IPS-15b (cell line): ENCODE measurements at regions not wholly inside any gene's neighbourhood (a gene's known extent, or its start where the extent isn't known, plus 50 kb on each side); places are given as distances from the start of the nearest gene placed in this dataset.

Source experiments
- H3K27me3 ChIP-seq: one replicate; pipeline ENCODE4 v1.6.1; 2013; ENCODE audit warnings: low read length; ENCODE audit not compliant: control insufficient read depth, insufficient read depth
- H3K36me3 ChIP-seq: one replicate; pipeline ENCODE4 v1.6.1; 2013; ENCODE audit warnings: low read length; ENCODE audit not compliant: control insufficient read depth, insufficient read depth
- H3K4me1 ChIP-seq: one replicate; pipeline ENCODE4 v1.6.1; 2013; ENCODE audit warnings: mild to moderate bottlenecking, low read length; ENCODE audit not compliant: control insufficient read depth, insufficient read depth
- H3K4me3 ChIP-seq: one replicate; pipeline ENCODE4 v1.5.1; 2013; ENCODE audit warnings: low read depth, low read length
- H3K9ac ChIP-seq: one replicate; pipeline ENCODE4 v1.6.1; 2013; ENCODE audit warnings: low read depth, mild to moderate bottlenecking, low read length
- H3K9me3 ChIP-seq: one replicate; pipeline ENCODE4 v1.6.1; 2013; ENCODE audit warnings: mild to moderate bottlenecking, low read length; ENCODE audit not compliant: control insufficient read depth, insufficient read depth

DNA sequence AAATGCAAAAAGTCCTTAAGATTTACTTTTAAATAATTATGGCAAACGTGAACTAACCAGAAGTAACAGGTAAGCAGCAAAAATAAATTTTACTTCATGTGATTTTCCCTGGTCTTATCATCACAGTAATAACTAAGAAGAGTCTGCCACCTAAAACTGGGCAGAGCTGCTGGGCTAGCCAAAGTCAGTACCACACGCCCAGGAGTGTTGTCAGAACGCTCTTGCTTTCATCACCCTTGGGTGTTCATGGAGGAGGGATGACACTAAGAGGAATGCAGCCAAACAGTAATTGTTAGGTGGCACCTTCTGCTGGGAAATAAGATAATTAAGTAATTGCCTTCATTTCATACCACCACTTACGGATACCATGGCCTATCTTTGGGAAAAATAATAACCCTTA is 92.0 kb upstream of the NEUROD1 start:
- H3K4me1 ChIP-seq = no peaks in the 10 kb centered on the region
- H3K9ac ChIP-seq = no peak overlapping the region
- H3K4me3 ChIP-seq = no peak overlapping the region
- no peaks in the 10 kb centered on the region for H3K36me3 ChIP-seq
- no peaks in the 10 kb centered on the region for H3K9me3 ChIP-seq
- no peaks in the 10 kb centered on the region for H3K27me3 ChIP-seq

DNA sequence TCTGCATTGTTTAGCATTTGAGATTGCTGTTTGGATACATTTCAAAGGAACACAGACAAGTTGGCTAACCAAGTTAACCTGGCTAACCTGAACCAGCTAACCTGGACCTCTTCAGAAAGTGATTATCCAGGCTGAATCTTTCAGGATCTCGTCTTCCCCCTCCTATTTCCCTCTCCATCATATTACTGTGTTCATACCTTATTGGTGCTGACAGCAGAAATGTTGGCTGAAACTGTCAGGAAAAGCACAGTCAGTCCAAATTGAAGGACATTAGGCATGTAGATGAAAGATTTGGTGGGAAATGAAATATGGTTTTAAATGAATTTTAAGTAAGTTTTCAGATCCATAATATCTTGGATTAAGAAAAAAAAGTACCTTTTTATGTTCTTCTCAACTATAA is 92.5 kb upstream of the NEUROD1 start:
- H3K9ac ChIP-seq = no peak overlapping the region
- H3K4me3 ChIP-seq = no peak overlapping the region
- no peaks in the 10 kb centered on the region for H3K36me3 ChIP-seq
- no peaks in the 10 kb centered on the region for H3K4me1 ChIP-seq
- H3K27me3 ChIP-seq = no peaks in the 10 kb centered on the region
- H3K9me3 ChIP-seq = no peaks in the 10 kb centered on the region

DNA sequence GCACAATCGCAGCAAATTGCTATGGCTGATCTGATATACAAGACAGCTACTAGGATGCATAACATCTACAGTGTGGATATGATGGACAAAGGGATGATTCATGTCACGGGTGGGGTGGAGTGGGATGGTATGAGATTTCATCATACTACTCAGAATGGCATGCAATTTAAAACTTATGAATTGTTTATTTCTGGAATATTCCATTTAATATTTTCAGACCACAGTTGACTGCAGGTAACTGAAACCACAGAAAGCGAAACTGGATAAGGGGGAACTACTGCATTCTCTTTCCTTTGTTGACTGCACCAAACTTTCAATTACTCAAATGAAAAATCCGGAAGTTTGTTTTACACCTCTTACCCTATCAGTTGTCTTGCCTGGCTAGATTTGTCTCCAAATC is 94.4 kb upstream of the NEUROD1 start:
- H3K9ac ChIP-seq = no peak overlapping the region
- H3K36me3 ChIP-seq = no peaks in the 10 kb centered on the region
- no peaks in the 10 kb centered on the region for H3K4me1 ChIP-seq
- no peaks in the 10 kb centered on the region for H3K27me3 ChIP-seq
- H3K9me3 ChIP-seq = no peaks in the 10 kb centered on the region
- H3K4me3 ChIP-seq = no peak overlapping the region

DNA sequence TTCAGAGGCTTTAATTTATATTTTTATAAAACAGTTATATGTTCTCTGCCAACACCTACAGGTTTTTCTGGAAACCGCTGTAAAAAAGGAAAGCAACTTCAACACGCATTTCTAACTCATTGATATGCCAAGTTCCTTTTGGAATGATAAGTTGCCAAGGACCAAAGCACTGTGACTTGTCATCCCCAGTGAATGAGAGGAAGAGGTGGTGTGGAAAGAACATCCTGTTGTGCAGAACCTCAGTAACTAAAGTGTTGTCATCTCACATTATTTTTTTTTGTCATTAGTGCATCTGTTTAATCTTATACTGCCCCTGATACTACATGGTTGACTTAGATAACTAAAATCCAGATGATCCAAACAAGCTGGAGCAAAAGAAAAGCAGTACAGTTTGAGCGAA is 96.0 kb upstream of the NEUROD1 start:
- H3K9me3 ChIP-seq = no peaks in the 10 kb centered on the region
- H3K9ac ChIP-seq = no peak overlapping the region
- no peaks in the 10 kb centered on the region for H3K27me3 ChIP-seq
- no peaks in the 10 kb centered on the region for H3K36me3 ChIP-seq
- H3K4me3 ChIP-seq = no peak overlapping the region
- no peaks in the 10 kb centered on the region for H3K4me1 ChIP-seq

DNA sequence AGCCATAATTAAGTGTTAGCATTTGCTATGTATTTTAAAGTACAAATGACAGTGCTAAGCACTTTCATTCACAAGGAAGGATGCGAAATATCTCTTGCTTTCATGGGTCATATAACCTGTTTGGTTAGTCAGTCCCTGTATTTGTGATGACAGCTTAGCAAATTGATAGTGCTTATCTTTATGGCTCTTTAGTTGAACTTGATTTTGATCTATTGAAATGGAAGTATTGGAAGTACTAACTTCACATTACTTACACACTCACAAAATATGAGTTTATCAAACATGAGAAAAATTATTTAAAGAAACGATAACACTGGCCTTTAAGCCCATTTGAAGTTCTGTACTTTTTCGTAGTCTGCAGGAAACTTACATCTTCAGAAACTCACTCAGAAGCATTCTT is 97.4 kb upstream of the NEUROD1 start:
- Histone ChIP-seq H3K9ac (no peak overlapping the region), H3K4me1 (no peaks in the 10 kb centered on the region), H3K9me3 (no peaks in the 10 kb centered on the region), H3K36me3 (no peaks in the 10 kb centered on the region), H3K4me3 (no peak overlapping the region), H3K27me3 (no peaks in the 10 kb centered on the region)

DNA sequence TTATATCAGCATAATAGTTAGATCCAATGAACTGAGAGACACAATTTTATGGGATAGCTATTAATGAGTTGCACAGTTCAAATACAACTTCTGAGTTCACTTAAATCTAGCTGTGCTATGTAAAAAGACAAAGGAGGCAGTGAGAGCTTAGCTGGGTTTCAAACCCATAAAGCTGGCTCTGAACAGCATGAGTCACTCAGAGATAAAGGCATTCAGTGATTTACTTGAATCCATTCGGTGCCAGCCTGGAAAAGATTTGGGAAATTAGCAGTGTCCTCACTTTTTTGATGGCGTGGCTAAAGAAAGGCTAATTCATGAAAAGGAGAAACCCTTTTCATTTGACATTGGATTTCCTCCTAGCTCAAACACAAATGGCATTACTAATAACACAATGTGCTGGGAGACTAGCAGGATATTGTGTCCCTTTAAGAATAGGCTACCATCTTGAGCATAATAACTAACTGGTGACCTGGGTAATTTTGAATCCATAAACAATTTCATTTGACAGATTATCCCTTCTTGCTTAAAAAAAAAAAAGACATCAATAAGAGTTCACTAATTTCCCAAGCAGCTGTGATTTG is 98.4 kb upstream of the NEUROD1 start:
- no peaks in the 10 kb centered on the region for H3K4me1 ChIP-seq
- no peaks in the 10 kb centered on the region for H3K9me3 ChIP-seq
- no peak overlapping the region for H3K9ac ChIP-seq
- no peaks in the 10 kb centered on the region for H3K36me3 ChIP-seq
- no peaks in the 10 kb centered on the region for H3K27me3 ChIP-seq
- no peak overlapping the region for H3K4me3 ChIP-seq

DNA sequence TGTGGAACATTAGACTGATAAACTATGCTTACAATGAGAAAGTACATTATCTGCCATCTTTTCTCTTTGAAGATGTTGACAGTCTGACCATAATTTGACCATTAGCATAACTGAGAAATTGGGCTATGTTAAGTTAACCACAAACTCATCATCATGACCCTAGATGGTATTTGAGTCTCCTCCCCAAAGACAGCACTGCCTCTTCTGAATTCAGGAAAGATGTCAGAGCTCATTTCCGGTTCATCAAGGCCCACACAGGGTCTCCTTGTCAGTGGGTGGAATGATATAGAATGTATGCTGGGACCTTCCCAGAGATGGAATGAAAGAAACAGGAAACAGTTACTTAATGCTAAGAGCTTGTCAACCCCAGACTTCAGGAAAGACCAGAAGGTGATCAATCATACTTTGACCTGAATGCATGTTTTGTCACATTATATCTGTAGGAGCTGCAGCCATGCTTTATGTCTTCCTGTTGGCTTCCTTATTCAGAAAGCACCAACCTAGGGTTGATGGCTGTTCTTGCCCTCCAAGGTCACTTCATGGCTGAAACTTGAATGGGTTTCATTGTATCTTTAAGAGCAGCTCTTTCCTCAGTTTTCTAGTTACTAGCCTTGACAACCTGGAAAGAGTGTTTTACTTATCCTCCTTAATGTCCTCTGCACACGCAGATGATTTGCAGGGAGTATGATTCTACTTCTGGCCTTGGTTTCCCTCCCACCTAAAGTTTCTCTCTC is 99.1 kb upstream of the NEUROD1 start:
- no peak overlapping the region for H3K4me3 ChIP-seq
- no peak overlapping the region for H3K9ac ChIP-seq
- H3K9me3 ChIP-seq = no peaks in the 10 kb centered on the region
- H3K27me3 ChIP-seq = no peaks in the 10 kb centered on the region
- no peaks in the 10 kb centered on the region for H3K4me1 ChIP-seq
- no peaks in the 10 kb centered on the region for H3K36me3 ChIP-seq

DNA sequence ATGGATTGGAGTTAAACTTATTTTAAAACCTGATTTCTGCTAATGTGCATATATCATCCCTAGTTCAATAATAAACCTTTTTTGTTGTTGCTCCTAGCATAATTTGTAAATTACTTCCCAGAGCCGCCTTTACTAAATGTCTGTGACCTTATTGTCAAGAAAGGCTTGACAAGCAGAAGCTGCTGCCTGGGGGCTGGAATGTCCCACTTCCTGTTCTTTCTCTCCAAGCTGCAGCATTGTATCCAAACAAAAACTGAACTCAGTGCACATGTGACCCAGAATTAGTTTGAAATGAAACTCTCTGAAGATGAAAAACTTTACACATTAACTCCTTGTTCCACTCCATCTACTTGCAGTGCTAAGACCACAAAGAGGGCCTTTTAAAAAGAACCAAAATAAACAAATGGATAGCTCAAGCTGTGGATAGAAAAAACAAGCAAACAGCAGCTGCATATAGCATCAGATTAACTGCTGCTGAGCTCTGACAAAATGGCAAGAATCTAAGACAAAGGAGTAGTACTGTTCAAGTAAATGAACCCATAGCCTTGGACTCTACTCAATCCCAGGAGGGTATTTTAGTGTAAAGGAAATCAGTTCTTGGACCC is 99.8 kb upstream of the NEUROD1 start:
- no peak overlapping the region for H3K4me3 ChIP-seq
- H3K4me1 ChIP-seq = no peaks in the 10 kb centered on the region
- no peaks in the 10 kb centered on the region for H3K27me3 ChIP-seq
- no peaks in the 10 kb centered on the region for H3K9me3 ChIP-seq
- H3K9ac ChIP-seq = no peak overlapping the region
- no peaks in the 10 kb centered on the region for H3K36me3 ChIP-seq

DNA sequence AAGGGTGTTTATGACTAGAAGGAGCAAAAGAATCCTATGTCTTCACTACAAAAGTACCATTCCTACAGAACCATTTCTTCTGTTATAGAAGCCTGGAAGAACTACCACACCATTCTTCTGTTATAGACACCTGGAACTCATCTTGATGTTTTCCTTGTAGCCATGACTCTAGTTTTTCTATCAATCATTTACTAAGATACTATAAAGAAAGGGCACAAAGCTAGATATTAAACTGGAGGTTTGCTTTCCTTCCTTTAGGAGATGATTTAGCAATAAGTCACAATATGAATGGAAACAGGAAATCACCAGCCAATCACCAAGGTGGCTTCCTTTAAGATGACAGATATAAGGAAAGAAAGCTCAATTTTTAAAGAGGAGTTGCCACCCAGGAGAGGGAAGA is 100.3 kb upstream of the NEUROD1 start:
- Histone ChIP-seq H3K9ac (no peak overlapping the region), H3K4me3 (no peak overlapping the region)

DNA sequence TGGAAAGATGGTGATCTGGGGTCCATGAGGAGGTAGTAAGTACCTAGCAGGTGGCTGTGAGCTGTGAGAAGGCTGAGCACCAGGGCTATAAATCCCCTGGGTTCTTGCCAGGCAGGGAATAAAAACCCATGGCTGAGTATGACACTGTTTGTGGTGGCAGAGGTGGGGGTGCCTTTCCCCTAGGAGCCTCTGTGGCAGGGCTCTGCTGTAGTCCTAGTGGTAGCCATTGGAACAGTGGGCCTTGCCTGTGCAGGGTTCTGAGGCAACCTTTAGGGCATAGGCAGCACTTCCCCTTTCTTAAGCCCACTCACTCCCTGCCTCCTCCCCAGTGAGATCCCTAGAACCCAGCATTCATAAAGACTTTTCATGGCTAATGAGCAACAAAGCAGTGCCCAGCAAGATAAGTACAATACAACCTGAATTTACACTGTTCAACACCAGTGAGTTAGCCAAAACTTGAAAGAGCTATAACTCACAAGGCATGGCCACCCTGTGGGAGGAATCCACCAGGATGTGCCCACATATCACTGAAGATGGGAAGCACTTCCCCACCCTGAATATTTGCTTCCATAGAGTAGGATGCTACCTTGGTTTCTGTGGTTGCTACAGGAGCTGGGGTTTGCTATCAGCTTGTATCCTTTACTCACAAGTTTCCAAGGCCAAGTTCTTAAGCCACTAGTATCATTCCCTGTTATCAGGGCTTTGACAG is 100.9 kb upstream of the NEUROD1 start:
- Histone ChIP-seq H3K36me3 (no peaks in the 10 kb centered on the region), H3K9me3 (no peaks in the 10 kb centered on the region), H3K4me1 (no peaks in the 10 kb centered on the region), H3K27me3 (no peaks in the 10 kb centered on the region), H3K9ac (no peak overlapping the region), H3K4me3 (no peak overlapping the region)

More for the DNA sequence above, 100.3 kb upstream of the NEUROD1 start:
- Histone ChIP-seq H3K36me3 (no peaks in the 10 kb centered on the region), H3K4me1 (no peaks in the 10 kb centered on the region), H3K27me3 (no peaks in the 10 kb centered on the region), H3K9me3 (no peaks in the 10 kb centered on the region)

DNA sequence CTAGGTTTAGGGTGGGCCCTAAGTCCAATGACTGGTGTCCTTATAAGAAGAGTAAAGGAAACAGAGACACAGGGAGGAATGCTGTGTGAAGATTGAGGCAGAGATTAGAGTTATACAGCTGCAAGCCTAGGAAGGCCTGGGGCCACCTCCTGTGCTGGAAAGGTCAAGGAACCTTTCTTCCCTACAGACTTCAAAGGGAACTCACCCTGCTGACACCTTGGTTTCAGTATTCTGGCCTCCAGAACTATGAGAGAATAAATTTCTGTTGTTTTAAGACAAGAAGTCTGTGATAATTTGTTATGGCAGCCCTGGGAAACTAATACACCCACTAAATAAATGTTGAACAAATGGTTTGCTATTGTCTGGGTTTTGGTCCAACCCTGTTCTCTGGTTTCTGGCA is 102.3 kb upstream of the NEUROD1 start:
- H3K9ac ChIP-seq = no peak overlapping the region
- H3K27me3 ChIP-seq = no peaks in the 10 kb centered on the region
- H3K36me3 ChIP-seq = no peaks in the 10 kb centered on the region
- H3K4me3 ChIP-seq = no peak overlapping the region
- no peaks in the 10 kb centered on the region for H3K4me1 ChIP-seq
- H3K9me3 ChIP-seq = no peaks in the 10 kb centered on the region

DNA sequence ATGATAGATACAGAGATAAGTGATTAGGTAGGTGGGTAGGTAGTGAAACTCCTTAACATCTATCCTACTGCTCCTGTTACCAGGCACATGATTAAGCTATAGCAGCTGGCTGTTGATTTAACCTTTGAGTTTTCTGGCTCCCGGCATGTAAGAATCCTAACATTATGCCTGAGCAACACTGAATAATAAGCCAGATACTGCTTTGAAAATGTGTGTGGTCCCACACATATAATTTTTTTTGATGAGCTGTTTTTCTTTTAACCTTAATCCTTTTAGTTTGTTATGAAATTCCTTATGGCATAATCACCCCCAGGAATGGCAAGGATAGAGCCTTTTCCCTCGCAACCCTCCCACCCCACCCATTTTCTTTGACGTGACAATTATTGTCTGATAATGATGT is 104.2 kb upstream of the NEUROD1 start:
- no peaks in the 10 kb centered on the region for H3K27me3 ChIP-seq
- no peak overlapping the region for H3K4me3 ChIP-seq
- H3K9ac ChIP-seq = no peak overlapping the region
- H3K36me3 ChIP-seq = no peaks in the 10 kb centered on the region
- H3K4me1 ChIP-seq = no peaks in the 10 kb centered on the region
- no peaks in the 10 kb centered on the region for H3K9me3 ChIP-seq
